H1 (cell line): ENCODE measurements at regions not wholly inside any gene's neighbourhood (a gene's known extent, or its start where the extent isn't known, plus 50 kb on each side); places are given as distances from the start of the nearest gene placed in this dataset.
A peak's percentile ranks its signal among the peaks of the same experiment; 100 is the strongest.

ENCODE experiments used
- CTCF ChIA-PET: fragments of 300-600 bp; sonication (Branson Sonifier 250); formaldehyde crosslinking; loops from one replicate; lab custom pipeline; 2021; ENCODE audit not compliant: partially characterized antibody; lab: Charles Lee
- POLR2A ChIA-PET: fragments of 300-600 bp; sonication (Branson Sonifier 250); formaldehyde crosslinking; loops from one replicate; lab custom pipeline; 2021; ENCODE audit warnings: inconsistent platforms; ENCODE audit not compliant: partially characterized antibody; lab: Charles Lee
- DNase-seq, 2 experiments: peaks; one replicate each; pipeline versions ENCODE4 v3.0.0 to v3.0.0-alpha.2; 2010 to 2022; ENCODE audit warnings: low spot score in 2 of 2, low read depth in 1 of 2, mixed read lengths in 1 of 2
- FAIRE-seq: peaks from 2 replicates; lab custom pipeline; 2011; peaks lifted over from hg19 to GRCh38; lab: Jason Lieb, UNC
- H2AFZ ChIP-seq: 2 replicates; pipeline ENCODE4 v1.8.1; 2012; ENCODE audit warnings: low read length, inconsistent platforms
- H2AK5ac ChIP-seq: 2 replicates; pipeline ENCODE4 v1.6.1; 2013; ENCODE audit warnings: low read depth, low read length
- H2BK120ac ChIP-seq: replicated peaks from 2 replicates; pipeline ENCODE3; 2013; ENCODE audit warnings: low read depth, low read length, inconsistent platforms
- H2BK12ac ChIP-seq: 2 replicates; pipeline ENCODE4 v1.6.1; 2013; ENCODE audit warnings: low read depth, low read length
- H2BK15ac ChIP-seq: 2 replicates; pipeline ENCODE4 v1.6.1; 2013; ENCODE audit warnings: low read length
- H2BK20ac ChIP-seq: 2 replicates; pipeline ENCODE4 v1.6.1; 2013; ENCODE audit warnings: low read length
- H2BK5ac ChIP-seq: 2 replicates; pipeline ENCODE4 v1.6.1; 2013; ENCODE audit warnings: low read depth, low read length
- H3K14ac ChIP-seq: 2 replicates; pipeline ENCODE4 v1.6.1; 2013; ENCODE audit warnings: inconsistent platforms; ENCODE audit not compliant: insufficient read length
- H3K18ac ChIP-seq: 2 replicates; pipeline ENCODE4 v1.6.1; 2013; ENCODE audit warnings: low read length; ENCODE audit errors: extremely low read depth
- H3K23ac ChIP-seq: 2 replicates; pipeline ENCODE4 v1.6.1; 2013; ENCODE audit warnings: inconsistent platforms; ENCODE audit not compliant: insufficient read length
- H3K23me2 ChIP-seq: 2 replicates; pipeline ENCODE4 v1.6.1; 2013; ENCODE audit warnings: low read depth, low read length
- H3K27ac ChIP-seq: 2 replicates; pipeline ENCODE4 v1.6.1; 2011; ENCODE audit warnings: low read depth, low read length, inconsistent platforms
- H3K27me3 ChIP-seq, 4 experiments: replicated peaks in 1 of 4; 1 replicate in 1 of 4; 2 replicates in 3 of 4; pipeline versions ENCODE4 v1.6.1 to v1.8.1; 2011 to 2013; ENCODE audit warnings: low read length in 3 of 4, mild to moderate bottlenecking in 3 of 4, inconsistent platforms in 2 of 4, mixed read lengths in 2 of 4, moderate library complexity in 1 of 4; ENCODE audit not compliant: control insufficient read depth in 3 of 4, insufficient read depth in 3 of 4; ENCODE audit errors: extremely low read depth in 1 of 4
- H3K36me3 ChIP-seq, 4 experiments: 2 replicates each; pipeline versions ENCODE4 v1.6.1 to v1.8.1; 2011 to 2013; ENCODE audit warnings: mild to moderate bottlenecking in 4 of 4, low read length in 3 of 4, moderate library complexity in 2 of 4, control low read depth in 1 of 4, inconsistent platforms in 1 of 4; ENCODE audit not compliant: insufficient read depth in 4 of 4, control insufficient read depth in 2 of 4
- H3K4ac ChIP-seq: replicated peaks from 2 replicates; pipeline ENCODE3; 2013; ENCODE audit warnings: low read length, low read depth, mixed read lengths, inconsistent platforms; ENCODE audit not compliant: insufficient read length
- H3K4me1 ChIP-seq, 4 experiments: replicated peaks in 1 of 4; 1 replicate in 1 of 4; 2 replicates in 3 of 4; pipeline versions ENCODE4 v1.6.1 to v1.8.1; 2011 to 2013; ENCODE audit warnings: low read length in 3 of 4, inconsistent platforms in 2 of 4, mixed read lengths in 1 of 4; ENCODE audit not compliant: insufficient read depth in 4 of 4, control insufficient read depth in 3 of 4
- H3K4me2 ChIP-seq, 2 experiments: 2 replicates each; pipeline versions ENCODE4 v1.6.1 to v1.8.1; 2011 to 2013; ENCODE audit warnings: low read depth in 2 of 2, low read length in 2 of 2, control low read depth in 1 of 2, inconsistent platforms in 1 of 2, mild to moderate bottlenecking in 1 of 2; ENCODE audit not compliant: insufficient read depth in 1 of 2
- H3K4me3 ChIP-seq, 4 experiments: fragments of 200-600, 300-600 bp in 1 of 4; sonication (generic), shearing (Covaris generic), sonication (Bioruptor Twin) in 1 of 4; 2 replicates each; pipeline versions ENCODE4 v1.5.1 to v1.8.1; 2011 to 2016; ENCODE audit warnings: low read length in 4 of 4, low read depth in 3 of 4, control low read depth in 2 of 4, inconsistent platforms in 2 of 4, mild to moderate bottlenecking in 2 of 4, mixed read lengths in 1 of 4, moderate library complexity in 1 of 4; ENCODE audit not compliant: insufficient read depth in 2 of 4; ENCODE audit errors: extremely low read depth in 1 of 4
- H3K56ac ChIP-seq: replicated peaks from 2 replicates; pipeline ENCODE3; 2013; ENCODE audit warnings: low read depth, mild to moderate bottlenecking, mixed read lengths, low read length, inconsistent platforms; ENCODE audit not compliant: insufficient read length
- H3K79me1 ChIP-seq: 2 replicates; pipeline ENCODE4 v1.6.1; 2013; ENCODE audit warnings: low read depth, low read length, control low read depth
- H3K79me2 ChIP-seq, 2 experiments: 2 replicates each; pipeline versions ENCODE4 v1.6.1 to v1.8.1; 2012 to 2013; ENCODE audit warnings: low read length in 2 of 2, mild to moderate bottlenecking in 2 of 2, inconsistent platforms in 1 of 2; ENCODE audit not compliant: insufficient read depth in 2 of 2, control insufficient read depth in 1 of 2
- H3K9ac ChIP-seq, 4 experiments: replicated peaks in 1 of 4; 1 replicate in 1 of 4; 2 replicates in 3 of 4; pipeline versions ENCODE4 v1.6.1 to v1.8.1; 2011 to 2013; ENCODE audit warnings: low read depth in 3 of 4, low read length in 3 of 4, control low read depth in 2 of 4, mild to moderate bottlenecking in 2 of 4, moderate library complexity in 2 of 4, inconsistent platforms in 1 of 4; ENCODE audit errors: extremely low read depth in 1 of 4
- H3K9me3 ChIP-seq, 2 experiments: 2 replicates each; pipeline versions ENCODE4 v1.6.1 to v1.8.1; 2012 to 2013; ENCODE audit warnings: mild to moderate bottlenecking in 2 of 2, moderate library complexity in 2 of 2, control low read depth in 1 of 2, inconsistent platforms in 1 of 2, low read depth in 1 of 2, low read length in 1 of 2, mixed read lengths in 1 of 2; ENCODE audit not compliant: insufficient read depth in 2 of 2
- H4K20me1 ChIP-seq, 2 experiments: replicated peaks in 1 of 2; 2 replicates each; pipeline versions ENCODE3 to v1.8.1; 2011 to 2013; ENCODE audit warnings: inconsistent platforms in 2 of 2, low read length in 2 of 2, mild to moderate bottlenecking in 1 of 2; ENCODE audit not compliant: insufficient read depth in 2 of 2, control insufficient read depth in 1 of 2
- H4K5ac ChIP-seq: 2 replicates; pipeline ENCODE4 v1.6.1; 2013; ENCODE audit warnings: low read length, low read depth, mixed read lengths, inconsistent platforms; ENCODE audit not compliant: insufficient read length
- H4K8ac ChIP-seq: 2 replicates; pipeline ENCODE4 v1.8.0; 2013; ENCODE audit warnings: mild to moderate bottlenecking, moderate library complexity, low read length, inconsistent platforms; ENCODE audit not compliant: insufficient read depth; ENCODE audit errors: extremely low read depth
- H4K91ac ChIP-seq: replicated peaks from 2 replicates; pipeline ENCODE3; 2013; ENCODE audit warnings: low read length, mixed read lengths, inconsistent platforms; ENCODE audit not compliant: insufficient read length
- CTCF ChIP-seq, 3 experiments: IDR thresholded peaks; 1 replicate in 2 of 3; 2 replicates in 1 of 3; pipeline versions ENCODE4 v1.5.1 to v1.6.1; 2011; ENCODE audit warnings: low read length in 3 of 3, mild to moderate bottlenecking in 3 of 3, inconsistent platforms in 2 of 3, low read depth in 1 of 3, moderate library complexity in 1 of 3; ENCODE audit not compliant: insufficient read depth in 1 of 3; ENCODE audit errors: control extremely low read depth in 1 of 3
- POLR2AphosphoS5 ChIP-seq: IDR thresholded peaks from 2 replicates; pipeline ENCODE4 v1.6.1; 2011; ENCODE audit warnings: low read depth, low read length
- RAD21 ChIP-seq, 2 experiments: IDR thresholded peaks in 1 of 2; conservative IDR thresholded peaks in 1 of 2; 2 replicates each; pipeline ENCODE4 v1.6.1; 2011; ENCODE audit warnings: low read depth in 2 of 2, low read length in 2 of 2, improper control_type of control experiment in 1 of 2, inconsistent platforms in 1 of 2, mild to moderate bottlenecking in 1 of 2, moderate library complexity in 1 of 2
- SAP30 ChIP-seq: fragments of 300-600 bp; sonication (generic); IDR thresholded peaks from 2 replicates; pipeline ENCODE4 v1.7.1; 2012; ENCODE audit warnings: low read length, moderate library complexity, mild to moderate bottlenecking, inconsistent platforms; ENCODE audit not compliant: insufficient read depth, insufficient replicate concordance
- WGBS, 2 experiments: shearing (Covaris generic) in 1 of 2; methylation state at CpG; one replicate each; pipeline versions ENCODE4 v1.1.6 to v1.1.7; 2013 to 2015; ENCODE audit warnings: low lambda C conversion rate in 2 of 2, mixed read lengths in 2 of 2, inconsistent platforms in 1 of 2, low coverage in 1 of 2, missing lambda C conversion rate in 1 of 2; ENCODE audit not compliant: insufficient replicate concordance in 2 of 2, insufficient coverage in 1 of 2, insufficient read length in 1 of 2; ENCODE audit errors: extremely low coverage in 1 of 2, missing lambda C conversion rate in 1 of 2; 5-methylcytosine and 5-hydroxymethylcytosine counted together

GRCh38 chr1:234848972-234849649, 239.1 kb upstream of the IRF2BP2 start:
- no peak overlapping the region for H3K4me2 ChIP-seq
- H4K5ac ChIP-seq = no peak overlapping the region
- no peak overlapping the region for H2BK20ac ChIP-seq
- FAIRE-seq (no peak), DNase-seq (no peak)
- H3K4me3 ChIP-seq = no peak overlapping the region
- H2AK5ac ChIP-seq = no peak overlapping the region
- no peak overlapping the region for H2BK120ac ChIP-seq
- no peaks in the 10 kb centered on the region for H3K79me2 ChIP-seq
- ChIA-PET CTCF (interaction anchor here (0.6 to 1.5 kb wide), 3 partner anchors 10 to 31 kb away, joined by 3 to 5 read pairs (median 3); no protein-coding TSS in a partner anchor), POLR2A (no interaction called here)
- no peak overlapping the region for H3K56ac ChIP-seq
- H3K9me3 ChIP-seq = no peaks in the 10 kb centered on the region
- H4K8ac ChIP-seq = no peak overlapping the region
- no peak overlapping the region for H3K9ac ChIP-seq
- H3K23me2 ChIP-seq = no peaks in the 10 kb centered on the region
- no peaks in the 10 kb centered on the region for H3K36me3 ChIP-seq
- H4K20me1 ChIP-seq = no peaks in the 10 kb centered on the region
- TF ChIP-seq SAP30 (no peak), RAD21 (IDR thresholded peaks at IDR 0.05 in 1 of 2, conservative IDR thresholded peaks at IDR 0.05 in 1 of 2; ENCODE audit: low read depth in 2 of 2, low read length in 2 of 2) (peak in 1 of 2 experiments; percentile 33; a peak in 3 of 4 replicates), CTCF (IDR thresholded peaks at IDR 0.05; ENCODE audit: control extremely low read depth in 1 of 3, insufficient read depth in 1 of 3, low read depth in 1 of 3, low read length in 3 of 3) (peak; percentile 12 to 25 (median 19); a peak in 2 of 4 replicates), POLR2AphosphoS5 (no peak)
- no peak overlapping the region for H2BK5ac ChIP-seq
- H2BK15ac ChIP-seq = no peak overlapping the region
- H3K23ac ChIP-seq = no peak overlapping the region
- H3K4me1 ChIP-seq = peaks cover 0 to 7% (median 2%) of the 10 kb centered on the region in 4 experiments; a peak in 3 of 7 replicates
- no peaks in the 10 kb centered on the region for H3K79me1 ChIP-seq
- no peak overlapping the region for H4K91ac ChIP-seq
- H2BK12ac ChIP-seq = no peak overlapping the region
- H3K4ac ChIP-seq = no peak overlapping the region
- H3K27ac ChIP-seq = no peak overlapping the region
- no peak overlapping the region for H3K18ac ChIP-seq
- H3K14ac ChIP-seq = no peak overlapping the region
- no peak overlapping the region for H2AFZ ChIP-seq
- H3K27me3 ChIP-seq = no peaks in the 10 kb centered on the region
- WGBS, 2 experiments = 86% methylated on average over 6 of the region's 6 CpGs; no CpG with 5 or more reads in 1 of the 2 experiments
